Stomach (tissue), 8 donors: ENCODE measurements at regions not wholly inside any gene's neighbourhood (a gene's known extent, or its start where the extent isn't known, plus 50 kb on each side); places are given as distances from the start of the nearest gene placed in this dataset.

Experiments used
- DNase-seq, 2 donors: peaks; one replicate each; pipeline versions ENCODE4 v3.0.0 to v3.0.0-alpha.2; 2013 to 2019
- H3K27ac ChIP-seq, 5 donors: fragments of 200-600 bp in 4 of 5; sonication (generic) in 4 of 5; one replicate each; pipeline ENCODE4 v1.5.1; 2013 to 2019; ENCODE audit warnings: mild to moderate bottlenecking in 1 of 5, moderate library complexity in 1 of 5
- H3K27me3 ChIP-seq, 3 donors: fragments of 200-600 bp; sonication (generic); one replicate each; pipeline ENCODE4 v1.5.1; 2017 to 2019; ENCODE audit warnings: mixed run types in 1 of 3
- H3K36me3 ChIP-seq, 4 donors: fragments of 200-600 bp; sonication (generic); 1 replicate in 3 of 4; 2 replicates in 1 of 4; pipeline ENCODE4 v1.5.1; 2016 to 2019
- H3K4me1 ChIP-seq, 4 donors: fragments of 200-600 bp; sonication (generic); one replicate each; pipeline ENCODE4 v1.5.1; 2016 to 2019
- H3K4me3 ChIP-seq, 4 donors: fragments of 200-600 bp; sonication (generic) in 3 of 4; one replicate each; pipeline ENCODE4 v1.5.1; 2016 to 2019; ENCODE audit warnings: mild to moderate bottlenecking in 1 of 4
- H3K9me3 ChIP-seq, 4 donors: fragments of 200-600 bp; sonication (generic); one replicate each; pipeline ENCODE4 v1.5.1; 2016 to 2019
- EP300 ChIP-seq: sonication (generic); formaldehyde crosslinking; IDR thresholded peaks from one replicate; pipeline ENCODE4 v1.6.1; 2017; ENCODE audit warnings: antibody characterized with exemption
- POLR2A ChIP-seq, 4 donors: fragments of 450-650 bp; IDR thresholded peaks; one replicate each; pipeline ENCODE4 v1.6.1; 2016; ENCODE audit warnings: antibody characterized with exemption in 4 of 4, control low read depth in 2 of 4, mild to moderate bottlenecking in 1 of 4, moderate library complexity in 1 of 4
- POLR2AphosphoS5 ChIP-seq, 3 donors: sonication (generic); formaldehyde crosslinking; IDR thresholded peaks; one replicate each; pipeline ENCODE4 v1.6.1; 2016; ENCODE audit warnings: antibody characterized with exemption in 3 of 3
- WGBS, 5 donors: extraction: QIAGEN DNeasy Blood & Tissue Kit in 3 of 5; methylation state at CpG; one replicate each; pipeline versions ENCODE4 v1.1.5 to v1.1.7; 2013 to 2018; 5-methylcytosine and 5-hydroxymethylcytosine counted together
- intact Hi-C: fragments of 100-400 bp; cut with DNase I; formaldehyde crosslinking; loops from one replicate; pipeline ENCODE4 v1.15.1; 2023; ENCODE audit warnings: low total_unique reads
- TF ChIP-seq, protein P1 (sequence below), 7 experiments: fragments of 450-650 bp in 4 of 7; fragments of 200-600 bp in 3 of 7; sonication (generic) in 3 of 7; IDR thresholded peaks; one replicate each; pipeline ENCODE4 v1.5.1; 2016 to 2019; ENCODE audit warnings: antibody characterized with exemption in 7 of 7, control low read depth in 2 of 7, mild to moderate bottlenecking in 1 of 7
- donor health status: healthy with polysubstance abuse.
- donor health status: Bipolar disorder and iron deficiency.
- donor health status: healthy.

GRCh38 chr10:118508863-118509262 lies 86.6 kb downstream of the PRLHR start:
- H3K9me3 ChIP-seq = no peaks in the 10 kb centered on the region
- H3K27me3 ChIP-seq = no peaks in the 10 kb centered on the region
- DNase-seq = no peak
- TF ChIP-seq EP300 (no peak), POLR2AphosphoS5 (IDR thresholded peaks at IDR 0.05) (no peak), POLR2A (IDR thresholded peaks at IDR 0.05) (no peak)
- TF ChIP-seq, protein P1, sequence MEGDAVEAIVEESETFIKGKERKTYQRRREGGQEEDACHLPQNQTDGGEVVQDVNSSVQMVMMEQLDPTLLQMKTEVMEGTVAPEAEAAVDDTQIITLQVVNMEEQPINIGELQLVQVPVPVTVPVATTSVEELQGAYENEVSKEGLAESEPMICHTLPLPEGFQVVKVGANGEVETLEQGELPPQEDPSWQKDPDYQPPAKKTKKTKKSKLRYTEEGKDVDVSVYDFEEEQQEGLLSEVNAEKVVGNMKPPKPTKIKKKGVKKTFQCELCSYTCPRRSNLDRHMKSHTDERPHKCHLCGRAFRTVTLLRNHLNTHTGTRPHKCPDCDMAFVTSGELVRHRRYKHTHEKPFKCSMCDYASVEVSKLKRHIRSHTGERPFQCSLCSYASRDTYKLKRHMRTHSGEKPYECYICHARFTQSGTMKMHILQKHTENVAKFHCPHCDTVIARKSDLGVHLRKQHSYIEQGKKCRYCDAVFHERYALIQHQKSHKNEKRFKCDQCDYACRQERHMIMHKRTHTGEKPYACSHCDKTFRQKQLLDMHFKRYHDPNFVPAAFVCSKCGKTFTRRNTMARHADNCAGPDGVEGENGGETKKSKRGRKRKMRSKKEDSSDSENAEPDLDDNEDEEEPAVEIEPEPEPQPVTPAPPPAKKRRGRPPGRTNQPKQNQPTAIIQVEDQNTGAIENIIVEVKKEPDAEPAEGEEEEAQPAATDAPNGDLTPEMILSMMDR (IDR thresholded peaks at IDR 0.05) = no peak
- no peaks in the 10 kb centered on the region for H3K36me3 ChIP-seq
- H3K27ac ChIP-seq = no peak overlapping the region
- no peak overlapping the region for H3K4me3 ChIP-seq
- intact Hi-C loops = no loop called here
- 52 to 67% (median 60%) methylated on average over 1 of the region's 1 CpG for WGBS, 5 donors
- no peaks in the 10 kb centered on the region for H3K4me1 ChIP-seq

DNA sequence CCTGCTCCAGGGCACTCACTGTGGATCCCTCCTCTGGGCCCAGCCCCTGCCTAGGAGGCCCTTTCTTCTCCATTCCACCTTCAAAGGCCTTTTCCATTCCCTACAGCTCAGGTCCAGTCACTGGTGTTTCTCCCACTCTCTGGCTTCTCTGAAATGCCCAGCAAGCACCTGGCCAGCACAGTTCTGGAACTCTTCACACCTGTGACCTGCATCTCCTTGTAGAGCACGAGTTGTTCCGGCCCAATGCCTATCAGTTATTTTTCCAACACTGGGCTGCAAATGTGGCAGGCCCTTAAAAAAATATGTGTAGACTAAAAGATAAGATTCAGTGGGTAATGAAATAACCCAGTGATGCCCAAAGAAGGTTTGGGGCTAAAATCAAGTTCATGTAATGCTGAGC lies 87.1 kb downstream of the PRLHR start:
- TF ChIP-seq, protein P1 (IDR thresholded peaks at IDR 0.05) = no peak
- no peak for TF ChIP-seq EP300
- TF ChIP-seq POLR2AphosphoS5 (IDR thresholded peaks at IDR 0.05) = no peak
- no peak for TF ChIP-seq POLR2A (IDR thresholded peaks at IDR 0.05)
- DNase-seq = no peak
- Histone ChIP-seq H3K9me3 (no peaks in the 10 kb centered on the region), H3K27ac (no peak overlapping the region), H3K4me3 (no peak overlapping the region), H3K27me3 (peaks cover 0 to under 1% (median 0%) of the 10 kb centered on the region in 3 donors), H3K36me3 (no peaks in the 10 kb centered on the region), H3K4me1 (no peaks in the 10 kb centered on the region)
- intact Hi-C loops = no loop called here
- 39 to 77% (median 70%) methylated on average over 2 of the region's 2 CpGs for WGBS, 5 donors

- Histone ChIP-seq H3K27me3 (peaks cover 0 to 4% (median 0%) of the 10 kb centered on the region in 3 donors), H3K36me3 (no peaks in the 10 kb centered on the region)
Measured at GRCh38 chr10:118506671-118507590, 88.5 kb downstream of the PRLHR start.

GRCh38 chr10:118505363-118505762 lies 90.1 kb downstream of the PRLHR start:
- no peak for TF ChIP-seq POLR2A (IDR thresholded peaks at IDR 0.05)
- TF ChIP-seq POLR2AphosphoS5 (IDR thresholded peaks at IDR 0.05) = no peak
- no peak for TF ChIP-seq EP300
- TF ChIP-seq, protein P1 (IDR thresholded peaks at IDR 0.05) = no peak
- no peak for DNase-seq
- H3K9me3 ChIP-seq = no peaks in the 10 kb centered on the region
- intact Hi-C loops = no loop called here
- WGBS, 5 donors = 69 to 80% (median 73%) methylated on average over 3 of the region's 3 CpGs
- H3K27ac ChIP-seq = no peak overlapping the region
- no peaks in the 10 kb centered on the region for H3K36me3 ChIP-seq
- H3K27me3 ChIP-seq = peaks cover 0 to 4% (median 0%) of the 10 kb centered on the region in 3 donors
- no peak overlapping the region for H3K4me3 ChIP-seq
- H3K4me1 ChIP-seq = no peaks in the 10 kb centered on the region

More at GRCh38 chr10:118506671-118507590, 88.5 kb downstream of the PRLHR start:
- no peak for DNase-seq
- Histone ChIP-seq H3K4me1 (no peaks in the 10 kb centered on the region), H3K27ac (no peak overlapping the region), H3K4me3 (no peak overlapping the region), H3K9me3 (no peaks in the 10 kb centered on the region)
- intact Hi-C loops = no loop called here
- no peak for TF ChIP-seq POLR2A (IDR thresholded peaks at IDR 0.05)
- TF ChIP-seq, protein P1 (IDR thresholded peaks at IDR 0.05) = no peak
- TF ChIP-seq POLR2AphosphoS5 (IDR thresholded peaks at IDR 0.05) = no peak
- WGBS, 5 donors = 79 to 87% (median 84%) methylated on average over 7 of the region's 7 CpGs
